Type B pancreatic cell (in vitro differentiated cells): ENCODE measurements at regions not wholly inside any gene's neighbourhood (a gene's known extent, or its start where the extent isn't known, plus 50 kb on each side); places are given as distances from the start of the nearest gene placed in this dataset.

Experiments used
- DNase-seq: peaks from one replicate; pipeline ENCODE4 v3.0.0; 2021; ENCODE audit warnings: mixed read lengths; ENCODE audit not compliant: unreplicated experiment; ENCODE audit errors: extremely low spot score
- H3K27ac Mint-ChIP-seq: 2 replicates; pipeline ENCODE4 v1.8.0; 2021; ENCODE audit warnings: mild to moderate bottlenecking, mixed read lengths
- H3K27me3 Mint-ChIP-seq: 2 replicates; pipeline ENCODE4 v1.8.0; 2021; ENCODE audit warnings: mixed read lengths
- H3K36me3 Mint-ChIP-seq: 2 replicates; pipeline ENCODE4 v1.8.0; 2021; ENCODE audit warnings: mixed read lengths
- H3K4me1 Mint-ChIP-seq: one replicate; pipeline ENCODE4 v1.8.0; 2021; ENCODE audit warnings: mixed read lengths; ENCODE audit not compliant: unreplicated experiment
- H3K4me3 Mint-ChIP-seq: 2 replicates; pipeline ENCODE4 v1.8.0; 2021; ENCODE audit warnings: mild to moderate bottlenecking, mixed read lengths
- H3K9me3 Mint-ChIP-seq: 2 replicates; pipeline ENCODE4 v1.8.0; 2021; ENCODE audit warnings: mixed read lengths
- CTCF ChIP-seq: fragments of 200-600 bp; sonication (generic); conservative IDR thresholded peaks from 2 replicates; pipeline ENCODE4 v1.5.0; 2021; ENCODE audit warnings: antibody characterized with exemption, mild to moderate bottlenecking

- Mint-ChIP-seq H3K27ac (no peak overlapping the region), H3K4me1 (peaks cover 21% of the 10 kb centered on the region), H3K4me3 (no peak overlapping the region), H3K27me3 (no peaks in the 10 kb centered on the region), H3K36me3 (no peaks in the 10 kb centered on the region), H3K9me3 (no peaks in the 10 kb centered on the region)
- DNase-seq = no peak
- TF ChIP-seq CTCF = no peak
Measured at GRCh38 chr14:65279958-65280357, 132.6 kb upstream of the FUT8 start.

GRCh38 chr14:65280653-65281052 lies 131.9 kb upstream of the FUT8 start:
- DNase-seq = no peak
- no peaks in the 10 kb centered on the region for H3K9me3 Mint-ChIP-seq

GRCh38 chr14:65281991-65282895 lies 130.3 kb upstream of the FUT8 start:
- Mint-ChIP-seq H3K27ac (peak overlapping the region; percentile 63), H3K27me3 (no peaks in the 10 kb centered on the region), H3K4me3 (peak overlapping the region; percentile 1), H3K9me3 (no peaks in the 10 kb centered on the region), H3K4me1 (peaks cover 24% of the 10 kb centered on the region), H3K36me3 (no peaks in the 10 kb centered on the region)
- no peak for TF ChIP-seq CTCF
- no peak for DNase-seq

More at GRCh38 chr14:65280653-65281052, 131.9 kb upstream of the FUT8 start:
- H3K4me3 Mint-ChIP-seq = no peak overlapping the region
- TF ChIP-seq CTCF = no peak
- no peaks in the 10 kb centered on the region for H3K27me3 Mint-ChIP-seq
- H3K36me3 Mint-ChIP-seq = no peaks in the 10 kb centered on the region
- no peak overlapping the region for H3K27ac Mint-ChIP-seq
- H3K4me1 Mint-ChIP-seq = peaks cover 21% of the 10 kb centered on the region

GRCh38 chr14:65282896-65283253 lies 129.7 kb upstream of the FUT8 start:
- no peaks in the 10 kb centered on the region for H3K9me3 Mint-ChIP-seq
- peaks cover 19% of the 10 kb centered on the region for H3K4me1 Mint-ChIP-seq
- no peak for DNase-seq
- no peak overlapping the region for H3K4me3 Mint-ChIP-seq
- no peaks in the 10 kb centered on the region for H3K36me3 Mint-ChIP-seq
- no peaks in the 10 kb centered on the region for H3K27me3 Mint-ChIP-seq
- H3K27ac Mint-ChIP-seq = no peak overlapping the region
- TF ChIP-seq CTCF = no peak

GRCh38 chr14:65286443-65286842 lies 126.1 kb upstream of the FUT8 start:
- H3K4me3 Mint-ChIP-seq = no peak overlapping the region

More at GRCh38 chr14:65286443-65286842, 126.1 kb upstream of the FUT8 start:
- H3K36me3 Mint-ChIP-seq = no peaks in the 10 kb centered on the region
- no peaks in the 10 kb centered on the region for H3K27me3 Mint-ChIP-seq
- no peak overlapping the region for H3K27ac Mint-ChIP-seq
- DNase-seq = no peak
- TF ChIP-seq CTCF = peak; percentile 51
- peaks cover 19% of the 10 kb centered on the region for H3K4me1 Mint-ChIP-seq
- H3K9me3 Mint-ChIP-seq = no peaks in the 10 kb centered on the region
